ENCODE measurements at regions not wholly inside any gene's neighbourhood (a gene's known extent, or its start where the extent isn't known, plus 50 kb on each side); places are given as distances from the start of the nearest gene placed in this dataset.
"Not testable (repeated sequence)": the region's sequence is repeated elsewhere in the genome, so short reads cannot be mapped to it uniquely, and the experiment has no call there.

DNA sequence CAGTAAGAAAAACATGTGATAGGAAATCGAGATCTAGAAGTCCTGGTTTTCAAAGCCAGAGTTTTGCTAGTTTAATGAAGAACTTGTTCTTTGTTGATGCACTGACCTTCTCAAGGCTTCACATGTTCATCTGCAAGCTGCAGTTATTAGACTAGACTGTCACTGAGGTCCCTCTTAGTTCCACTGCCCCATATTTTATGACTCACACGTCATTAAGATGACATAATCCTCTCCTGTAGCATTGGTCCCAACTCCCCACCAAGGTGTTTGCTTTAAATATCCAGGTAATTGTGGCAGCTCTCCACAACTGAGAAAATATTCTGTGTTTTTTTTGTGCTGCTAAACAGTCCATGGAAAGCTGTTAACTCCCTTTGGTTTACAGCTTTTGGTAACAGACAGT lies 149.7 kb downstream of the MREG start:
- DNase-seq (ENCODE audit: extremely low read depth in 1 of 2, low read depth in 1 of 2): no peak

DNA sequence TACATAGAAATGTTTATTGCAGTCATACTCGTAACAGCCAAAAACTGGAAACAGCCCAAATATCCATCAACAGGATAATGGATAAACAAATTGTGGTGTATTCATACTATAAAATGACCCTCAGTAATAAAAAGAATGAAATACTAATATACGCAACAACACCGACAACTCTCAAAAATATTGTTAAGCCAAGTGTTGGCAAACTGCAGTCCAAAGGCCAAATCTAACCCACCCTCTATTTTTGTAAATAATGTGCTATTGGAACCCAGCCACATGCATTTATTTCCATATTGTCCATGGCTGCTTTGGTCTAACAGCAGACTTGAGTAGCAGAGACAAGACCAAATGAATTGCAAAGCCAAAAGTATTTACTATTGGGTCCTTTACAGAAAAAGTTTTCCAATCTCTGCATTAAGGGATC lies 151.0 kb downstream of the MREG start:
- DNase-seq (ENCODE audit: extremely low read depth in 1 of 2, low read depth in 1 of 2): no peak

DNA sequence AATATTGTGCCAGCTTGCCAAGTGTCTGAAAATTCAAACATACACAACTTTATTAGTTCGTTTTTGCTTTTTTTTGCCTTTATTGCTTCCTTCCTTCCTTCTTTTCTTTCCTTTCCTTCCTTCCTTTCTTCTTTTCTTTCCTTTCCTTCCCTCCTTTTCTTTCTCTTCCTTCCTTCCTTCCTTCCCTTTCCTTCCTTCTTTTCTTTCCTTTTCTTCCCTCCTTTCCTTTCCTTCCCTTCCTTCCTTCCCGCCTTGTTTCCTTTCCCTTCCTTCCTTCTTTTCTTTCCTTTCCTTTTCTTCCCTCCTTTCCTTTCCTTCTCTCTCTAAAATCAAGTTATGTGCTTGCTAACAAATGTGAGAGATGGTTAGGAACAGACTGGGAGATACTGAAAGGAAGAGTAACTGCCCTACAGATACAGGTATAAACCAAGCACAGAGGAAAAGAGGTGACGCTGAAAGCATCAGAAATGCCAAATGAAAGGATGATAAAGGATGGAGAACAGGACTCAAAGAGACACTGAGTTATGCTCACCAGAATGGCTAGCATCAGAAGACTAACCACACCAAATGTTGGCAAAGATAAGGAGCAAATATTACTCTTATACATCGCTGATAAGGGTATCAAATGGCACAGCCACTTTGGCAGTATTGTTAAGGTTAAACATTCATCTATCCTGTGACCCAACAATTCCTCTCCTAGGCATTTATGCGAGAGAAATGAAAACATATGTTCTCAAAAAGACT lies 151.6 kb downstream of the MREG start:
- DNase-seq (ENCODE audit: extremely low read depth in 1 of 2, low read depth in 1 of 2): no peak

DNA sequence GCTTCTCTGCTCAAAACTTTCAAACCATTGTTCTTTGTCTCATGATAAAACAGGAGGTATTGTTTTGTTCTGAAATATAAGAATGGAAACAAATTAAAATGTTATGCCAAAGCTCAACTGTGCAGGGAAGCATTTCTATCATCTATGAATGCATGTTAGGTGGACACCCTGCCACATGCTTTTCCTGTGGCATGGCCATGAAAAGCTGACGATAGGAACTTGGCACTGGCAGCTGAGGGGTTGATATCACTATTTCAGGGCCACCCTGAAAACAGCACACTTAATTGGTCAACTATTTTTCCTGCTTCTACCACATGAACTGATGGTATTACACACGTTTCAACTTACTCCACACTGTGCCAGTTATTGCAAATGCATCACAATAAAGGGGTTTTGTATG lies 157.3 kb downstream of the MREG start:
- DNase-seq (ENCODE audit: extremely low read depth in 1 of 2, low read depth in 1 of 2): no peak

DNA sequence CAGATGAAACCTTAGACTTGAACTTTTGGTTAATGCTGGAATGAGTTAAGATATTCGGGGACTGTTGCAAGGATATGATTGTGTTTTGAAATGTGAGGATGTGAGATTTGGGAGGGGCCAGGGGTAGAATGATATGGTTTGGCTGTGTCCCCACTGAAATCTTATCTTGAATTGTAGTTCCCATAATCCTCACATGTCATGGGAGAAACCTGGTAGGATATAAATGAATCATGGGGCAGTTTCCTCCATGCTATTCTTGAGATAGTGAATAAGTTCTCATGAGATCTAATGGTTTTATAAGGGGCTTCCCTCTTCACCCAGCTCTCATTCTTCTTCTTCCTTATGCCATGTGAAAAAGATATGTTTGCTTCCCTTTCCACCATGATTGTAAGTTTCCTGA lies 158.0 kb downstream of the MREG start:
- not testable (repeated sequence) for DNase-seq (ENCODE audit: extremely low read depth in 1 of 2, low read depth in 1 of 2)

DNA sequence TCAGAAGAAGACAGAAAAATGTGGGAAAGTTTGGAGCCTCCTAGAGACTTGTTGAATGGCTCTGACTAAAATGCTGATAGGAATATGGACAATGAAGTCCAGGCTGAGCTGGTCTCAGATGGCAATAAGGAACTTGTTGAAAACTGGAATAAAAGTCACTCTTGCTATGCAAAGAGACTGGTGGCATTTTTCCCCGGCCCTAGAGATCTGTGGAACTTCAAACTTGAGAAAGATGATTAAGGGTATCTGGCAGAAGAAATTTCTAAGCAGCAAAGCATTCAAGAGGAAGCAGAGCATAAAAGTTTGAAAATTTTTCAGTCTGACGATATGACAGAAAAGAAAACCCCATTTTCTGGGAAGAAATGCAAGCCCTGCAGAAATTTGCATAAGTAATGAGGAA lies 159.3 kb downstream of the MREG start:
- no peak for DNase-seq (ENCODE audit: extremely low read depth in 1 of 2, low read depth in 1 of 2)

DNA sequence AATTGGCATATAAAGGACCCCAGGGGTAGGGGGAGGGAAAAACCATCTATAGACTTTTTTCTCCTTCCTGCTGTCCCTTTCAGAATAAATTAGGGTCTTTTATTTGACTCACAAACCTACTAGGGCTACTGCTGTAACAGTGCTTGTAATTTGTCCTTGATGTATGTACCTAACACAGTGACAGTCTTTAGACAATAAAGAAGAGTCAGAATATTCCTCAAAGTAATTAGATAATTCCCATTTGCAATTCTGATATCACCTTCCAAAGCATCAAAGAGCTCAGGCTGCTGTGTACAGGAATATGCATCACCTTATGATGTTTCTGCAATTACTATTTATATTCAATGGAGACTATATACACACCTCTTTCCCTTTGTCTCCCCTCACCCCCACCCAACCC lies 161.7 kb downstream of the MREG start:
- no peak for DNase-seq (ENCODE audit: extremely low read depth in 1 of 2, low read depth in 1 of 2)

DNA sequence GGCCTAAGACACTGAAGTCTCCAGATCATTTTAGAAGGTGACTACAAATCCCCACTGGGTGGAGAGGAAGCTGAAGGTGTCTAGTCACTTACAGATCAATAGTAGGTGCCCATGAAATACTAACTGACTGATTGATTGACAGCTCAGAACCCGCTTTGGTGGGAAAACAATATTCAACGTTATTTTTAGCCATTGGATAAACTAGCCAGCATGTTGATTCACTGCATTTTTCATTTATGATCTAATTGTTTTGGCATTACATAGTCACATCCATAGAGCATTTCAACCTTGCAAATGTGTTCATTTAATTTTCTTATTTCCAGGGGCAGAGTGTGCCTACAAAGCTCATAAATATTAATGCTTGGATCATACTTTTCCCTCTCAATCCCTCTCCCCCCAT lies 162.3 kb downstream of the MREG start:
- no peak for DNase-seq (ENCODE audit: extremely low read depth in 1 of 2, low read depth in 1 of 2)

DNA sequence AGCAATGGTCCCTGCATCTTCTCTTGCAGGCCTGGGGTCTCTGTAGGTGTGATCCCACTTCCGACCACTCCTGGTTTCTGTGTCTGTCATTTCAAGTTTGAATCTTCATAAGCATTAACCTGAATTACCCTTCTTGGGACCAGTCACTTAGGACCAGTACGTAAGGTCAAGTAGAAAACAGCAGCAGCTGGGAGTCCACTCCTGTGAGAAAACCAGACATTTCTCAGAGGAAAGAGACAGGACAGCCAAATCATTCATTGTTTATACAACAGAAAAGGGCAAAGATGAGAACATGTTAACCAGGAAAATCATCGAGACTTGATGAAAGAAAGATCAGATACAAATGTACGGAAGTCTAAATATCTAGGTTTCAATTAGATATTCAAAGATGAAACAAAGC lies 163.0 kb downstream of the MREG start:
- DNase-seq (ENCODE audit: extremely low read depth in 1 of 2, low read depth in 1 of 2): no peak

DNA sequence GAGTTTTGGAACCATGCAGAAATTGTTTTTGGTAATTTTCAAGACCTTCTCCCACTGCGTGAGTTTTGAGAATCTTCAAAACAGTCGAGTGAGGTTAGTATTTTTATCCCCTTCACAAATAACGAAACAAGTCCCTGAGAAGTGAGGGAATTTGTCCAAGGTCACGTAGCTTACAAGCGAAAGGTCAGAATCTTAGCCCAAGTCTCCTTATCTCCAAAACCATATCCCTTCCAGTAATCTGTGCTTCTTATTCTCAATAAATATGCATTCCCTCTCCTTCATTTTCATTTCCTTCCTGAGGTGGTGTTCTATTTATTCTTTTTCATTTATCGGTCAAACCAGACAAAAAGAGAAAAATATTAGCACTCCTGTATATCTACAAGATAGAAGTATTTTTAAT lies 163.6 kb downstream of the MREG start:
- DNase-seq (ENCODE audit: extremely low read depth in 1 of 2, low read depth in 1 of 2): no peak

DNA sequence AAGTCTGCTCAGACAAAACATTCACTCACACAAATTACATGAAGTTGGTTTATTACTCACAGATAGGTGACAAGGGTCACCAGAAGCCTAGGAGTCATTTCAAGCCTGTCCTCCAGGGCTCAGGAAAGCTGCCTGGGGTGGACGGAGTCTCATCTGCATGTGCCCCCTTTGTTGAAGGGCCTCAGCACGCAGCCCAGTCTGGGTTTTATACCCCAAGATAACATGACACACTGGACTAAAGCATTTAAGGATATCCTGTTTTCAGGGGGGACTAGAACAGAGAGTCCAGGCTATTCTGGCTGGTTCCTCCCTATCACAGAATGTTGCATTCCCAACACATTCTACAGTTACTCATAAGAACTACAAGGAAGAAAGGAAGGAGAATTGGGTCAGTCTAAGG lies 164.7 kb downstream of the MREG start:
- DNase-seq (ENCODE audit: extremely low read depth in 1 of 2, low read depth in 1 of 2): no peak

DNA sequence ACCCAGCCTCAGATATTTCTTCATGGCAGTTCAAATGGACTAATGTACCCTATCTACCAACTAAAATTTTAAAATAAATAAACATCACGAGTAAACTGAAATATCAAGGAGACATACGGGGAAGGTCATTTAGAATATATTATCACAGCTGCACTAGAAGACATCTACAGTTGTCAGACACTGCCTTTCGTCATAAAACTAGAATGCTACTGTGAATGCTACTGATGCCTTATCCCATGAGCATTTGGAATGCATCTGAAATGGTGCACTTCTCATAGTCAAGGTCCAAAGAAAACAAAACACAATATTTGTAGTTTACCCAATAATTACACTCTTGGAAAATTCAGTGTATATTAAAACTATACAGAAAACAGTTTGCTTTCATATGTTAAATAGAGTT lies 165.2 kb downstream of the MREG start:
- DNase-seq (ENCODE audit: extremely low read depth in 1 of 2, low read depth in 1 of 2): no peak

DNA sequence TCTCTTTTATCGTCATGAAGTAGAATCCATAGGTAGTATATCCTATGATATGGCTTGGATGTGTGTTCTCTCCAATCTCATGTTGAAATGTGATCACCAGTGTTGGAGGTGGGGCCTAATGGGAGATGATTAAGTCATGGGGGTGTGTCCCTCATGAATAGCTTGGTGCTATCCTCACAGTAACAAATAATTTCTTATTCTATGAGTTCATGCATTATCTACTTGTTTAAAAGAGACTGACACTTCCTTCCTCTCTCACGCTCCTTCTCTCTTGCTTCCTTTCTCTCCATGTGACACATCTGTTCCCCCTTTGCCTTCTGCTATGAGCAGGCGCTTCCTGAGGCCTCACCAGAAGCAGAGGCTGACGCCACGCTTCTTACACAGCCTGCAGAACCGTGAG lies 165.6 kb downstream of the MREG start:
- no peak for DNase-seq (ENCODE audit: extremely low read depth in 1 of 2, low read depth in 1 of 2)

DNA sequence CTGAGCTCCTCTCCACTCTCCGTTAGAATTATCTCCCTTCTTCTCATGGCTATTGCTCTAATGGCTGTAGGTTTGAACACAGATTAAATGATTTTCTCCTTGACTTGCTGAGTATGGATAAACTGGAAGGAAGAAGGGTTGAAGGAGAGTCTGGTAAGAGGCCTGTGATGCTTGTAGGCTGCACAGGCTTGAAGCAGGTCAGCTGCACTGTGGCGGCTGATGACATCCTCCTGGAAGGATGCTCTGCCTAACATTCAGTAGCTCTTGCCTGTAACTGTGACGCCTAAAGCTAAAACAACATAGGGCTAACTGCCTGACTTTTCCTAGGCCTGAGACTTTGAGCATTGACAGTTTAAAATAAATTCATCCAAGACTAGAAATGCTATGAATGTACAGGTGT lies 166.3 kb downstream of the MREG start:
- no peak for DNase-seq (ENCODE audit: extremely low read depth in 1 of 2, low read depth in 1 of 2)

DNA sequence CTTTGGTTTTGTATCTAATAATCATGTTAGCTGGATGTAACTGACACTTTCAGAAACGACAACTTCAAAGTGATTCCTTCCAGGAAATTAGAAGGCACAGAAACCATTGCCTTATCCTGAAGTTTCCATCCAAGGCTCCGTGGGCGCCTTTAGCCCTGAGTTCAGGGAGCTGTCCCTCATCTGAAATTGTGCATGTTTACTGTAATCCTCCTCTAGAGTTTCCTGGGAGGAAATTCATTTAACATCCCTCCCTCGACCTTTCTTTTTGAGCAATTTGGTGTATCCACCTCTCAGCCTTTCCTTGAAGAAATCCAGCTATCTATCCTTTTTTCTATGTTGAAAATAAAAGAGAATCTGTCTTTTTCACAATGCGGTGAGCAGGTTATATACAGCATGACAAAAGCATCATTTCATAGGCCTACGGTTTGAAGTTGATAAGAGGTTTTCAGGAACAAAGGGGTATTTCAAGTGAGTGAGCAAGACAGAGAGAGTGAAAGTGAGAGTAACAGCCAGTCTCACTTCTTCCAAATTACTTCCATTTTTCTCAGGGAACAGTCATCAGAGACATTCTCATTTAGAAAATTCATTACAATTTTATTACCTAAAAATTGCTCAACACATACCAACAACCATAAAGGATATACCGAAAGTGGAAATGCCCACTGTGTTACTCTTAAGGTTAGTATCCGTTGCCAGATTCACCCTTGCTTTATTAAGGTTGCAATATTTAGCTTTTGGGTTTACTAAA lies 167.3 kb downstream of the MREG start:
- DNase-seq (ENCODE audit: extremely low read depth in 1 of 2, low read depth in 1 of 2): no peak

DNA sequence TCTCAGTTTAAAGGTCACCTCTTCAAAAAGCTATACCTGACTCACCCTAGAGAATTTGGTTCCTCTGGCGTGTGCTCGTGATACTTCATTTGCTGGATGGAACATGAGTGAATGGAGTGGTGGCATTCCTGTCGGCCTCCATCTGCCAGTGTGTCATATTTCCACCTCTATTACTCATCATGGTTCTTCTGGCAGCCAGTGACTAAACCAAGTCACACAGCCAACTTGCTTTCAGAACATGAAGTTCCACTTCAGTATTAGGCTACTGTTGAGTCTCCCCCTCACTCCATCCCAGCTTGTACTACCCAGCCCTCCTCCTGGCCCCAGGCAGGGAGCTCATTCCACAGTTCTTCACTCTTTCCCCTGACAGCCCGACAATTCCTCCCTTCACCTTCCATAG lies 169.8 kb downstream of the MREG start:
- no peak for DNase-seq (ENCODE audit: extremely low read depth in 1 of 2, low read depth in 1 of 2)

DNA sequence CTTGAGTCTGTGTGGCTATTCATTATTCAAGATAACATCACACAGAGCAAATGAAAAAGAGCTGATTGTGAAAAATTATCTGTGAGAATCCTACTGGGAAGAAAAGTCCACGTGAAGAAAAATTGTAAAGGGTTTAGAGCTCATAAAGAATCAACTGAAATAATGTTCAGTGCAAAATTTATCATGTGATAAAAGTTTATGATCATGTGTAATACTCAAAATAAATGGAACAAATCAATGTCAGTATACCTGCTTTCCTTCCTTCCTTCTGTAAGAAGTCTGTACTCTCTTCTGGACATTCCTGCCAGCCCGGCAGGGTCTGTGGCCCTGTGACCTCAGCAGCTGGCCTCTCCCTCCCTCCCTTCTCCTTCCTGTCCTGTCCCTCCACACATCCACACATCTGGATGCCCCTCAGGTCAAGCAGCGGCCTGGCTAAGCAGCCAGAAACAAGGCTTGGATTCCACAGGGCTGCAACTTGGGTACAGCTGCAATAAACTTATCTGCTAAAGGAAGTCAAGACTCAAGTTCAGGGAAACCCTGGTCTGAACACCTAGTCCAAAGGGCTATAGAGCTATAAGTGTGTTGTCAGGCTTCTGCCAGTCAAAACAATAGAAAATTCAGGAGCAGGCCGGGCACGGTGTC lies 172.1 kb downstream of the MREG start:
- DNase-seq (ENCODE audit: extremely low read depth in 1 of 2, low read depth in 1 of 2): no peak

DNA sequence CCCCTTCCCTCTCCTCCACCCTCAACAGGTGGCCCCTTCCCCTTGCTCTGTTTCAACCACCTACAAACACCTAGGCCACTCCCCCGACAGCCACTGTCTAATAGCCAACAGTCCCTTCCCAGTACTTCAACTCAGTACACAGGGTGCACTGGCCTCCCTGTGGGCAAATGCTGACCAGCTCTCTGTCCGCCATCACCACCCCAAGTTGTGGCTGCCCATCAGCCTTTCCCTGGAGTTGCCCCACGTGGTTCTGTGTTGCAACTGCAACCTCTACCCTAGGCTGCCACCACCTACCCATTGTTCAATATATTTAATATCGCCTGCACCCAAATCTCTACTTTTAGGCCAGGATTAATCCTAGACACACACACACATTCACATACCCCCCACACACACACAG lies 173.5 kb downstream of the MREG start:
- no peak for DNase-seq (ENCODE audit: extremely low read depth in 1 of 2, low read depth in 1 of 2)

DNA sequence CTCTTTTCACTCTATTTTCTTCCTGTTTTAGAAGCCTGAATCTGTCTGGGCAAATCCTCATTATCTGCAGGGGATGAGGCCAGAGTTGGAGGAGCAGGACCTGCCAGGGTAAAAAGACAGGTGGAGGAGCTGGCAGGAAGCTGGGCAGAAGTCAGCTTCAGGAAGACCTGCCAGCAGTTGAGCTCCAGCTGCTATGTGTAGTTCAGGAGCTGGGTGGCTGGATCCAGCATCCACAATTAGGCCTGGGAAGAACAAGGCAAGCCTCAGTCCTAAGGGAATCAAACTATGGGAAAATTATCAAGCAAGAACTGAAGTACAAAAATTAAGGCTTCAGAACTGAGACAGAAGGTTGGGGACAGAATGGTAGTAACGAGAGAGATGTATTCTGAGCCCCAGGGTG lies 174.0 kb downstream of the MREG start:
- DNase-seq (ENCODE audit: extremely low read depth in 1 of 2, low read depth in 1 of 2): no peak

DNA sequence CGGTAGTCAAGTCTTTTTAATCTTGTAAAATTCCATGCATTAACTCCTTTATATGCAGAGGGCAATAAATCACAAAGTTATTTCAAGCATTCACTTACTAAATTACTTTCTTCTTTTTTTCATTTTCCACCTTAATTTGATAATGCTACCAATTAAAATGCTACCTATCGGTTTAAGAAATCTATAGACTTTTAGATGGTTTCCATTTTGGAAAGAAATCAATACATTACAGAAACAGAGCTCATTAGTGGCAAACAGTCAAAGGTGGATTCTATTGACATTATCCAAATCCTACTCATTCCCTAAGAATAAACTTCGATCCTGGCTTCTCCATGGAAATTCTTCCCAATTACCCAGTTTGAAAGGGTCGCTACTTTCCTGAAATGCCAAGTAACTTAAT lies 176.5 kb downstream of the MREG start:
- DNase-seq (ENCODE audit: extremely low read depth in 1 of 2, low read depth in 1 of 2): no peak

DNA sequence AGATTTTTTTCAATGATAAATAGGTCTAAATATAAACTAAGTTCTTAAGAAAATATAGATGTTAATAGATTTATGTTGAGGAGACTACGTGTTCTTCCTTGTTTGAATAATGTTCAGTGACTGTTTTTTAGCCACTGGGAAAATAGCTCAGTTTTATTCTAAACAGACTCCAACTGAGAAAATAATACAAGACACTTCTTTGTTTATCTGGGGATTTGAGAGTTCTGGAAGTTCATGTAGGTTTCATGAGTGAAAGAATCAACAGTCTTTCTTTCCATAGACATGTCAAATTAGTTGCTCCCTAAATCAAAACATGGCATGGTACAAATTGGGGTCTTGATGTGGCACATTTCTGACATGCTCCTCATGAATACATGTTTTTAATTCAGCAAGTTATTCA lies 177.7 kb downstream of the MREG start:
- no peak for DNase-seq (ENCODE audit: extremely low read depth in 1 of 2, low read depth in 1 of 2)

DNA sequence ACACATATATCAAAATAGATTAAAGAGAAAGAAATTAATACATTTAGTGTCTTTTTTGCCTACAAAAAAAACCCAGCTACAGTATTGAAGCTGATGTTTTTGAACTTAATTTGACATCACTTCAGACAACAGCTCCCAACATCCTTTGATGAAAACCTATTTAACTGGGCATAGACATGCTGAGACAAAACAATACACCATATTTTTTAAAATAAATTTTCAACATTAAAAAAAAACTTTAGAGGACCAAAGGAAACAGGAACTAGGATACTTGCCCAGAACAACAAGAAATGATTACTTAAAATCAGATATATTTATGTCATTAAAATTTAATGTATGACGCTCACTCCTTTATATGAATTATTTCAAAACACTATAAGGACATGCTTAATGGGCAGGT lies 178.1 kb downstream of the MREG start:
- no peak for DNase-seq (ENCODE audit: extremely low read depth in 1 of 2, low read depth in 1 of 2)

Measured in stimulated activated CD8-positive, alpha-beta memory T cell treated with anti-CD3 and anti-CD28 coated beads, Interleukin-7, amount 100 ng/mL, for 48 hours (primary cell).